ENCODE measurements at regions not wholly inside any gene's neighbourhood (a gene's known extent, or its start where the extent isn't known, plus 50 kb on each side); places are given as distances from the start of the nearest gene placed in this dataset.
"Not testable (repeated sequence)": the region's sequence is repeated elsewhere in the genome, so short reads cannot be mapped to it uniquely, and the experiment has no call there.

DNA sequence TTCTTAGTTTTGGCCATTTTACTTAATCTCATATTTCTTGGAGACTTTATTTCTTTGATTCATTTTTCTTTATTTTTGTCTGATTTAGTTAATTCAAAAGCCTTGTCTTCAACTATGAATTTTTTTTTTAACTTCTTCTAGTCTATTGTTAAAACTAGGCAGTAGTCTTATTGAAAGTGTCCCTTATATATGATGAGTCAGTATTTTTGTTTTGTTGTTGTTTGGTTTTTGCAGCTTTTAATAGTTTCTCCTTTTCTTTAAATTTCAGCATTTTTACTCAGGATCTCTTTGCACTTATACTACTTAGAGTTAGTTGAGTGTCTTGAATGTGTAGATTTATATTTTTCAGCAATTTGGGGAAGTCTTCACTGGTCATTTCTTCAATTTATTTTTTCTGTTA lies 758.5 kb upstream of the CDH8 start:
- no peak for DNase-seq (ENCODE audit: low read depth)

DNA sequence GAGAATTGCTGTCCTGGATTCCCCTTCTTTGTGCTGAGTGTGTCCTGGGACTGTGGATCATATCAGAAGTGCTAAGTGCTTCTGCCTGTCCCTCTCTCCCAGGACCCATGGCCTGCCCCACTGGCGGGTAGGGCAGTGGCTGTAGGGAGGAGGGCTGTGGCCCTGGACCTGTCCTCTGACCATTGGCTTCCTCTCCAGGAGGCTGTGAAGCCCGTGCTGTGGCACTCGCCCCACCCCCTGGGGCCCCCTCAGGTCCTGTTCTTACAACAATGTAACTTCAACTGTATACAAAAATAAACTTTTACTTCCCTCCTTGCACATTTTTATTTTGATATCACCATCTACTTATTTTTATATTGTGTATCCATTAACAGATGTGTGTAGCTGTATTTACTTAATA lies 743.8 kb upstream of the CDH8 start:
- DNase-seq (ENCODE audit: low read depth), result not testable (repeated sequence)

DNA sequence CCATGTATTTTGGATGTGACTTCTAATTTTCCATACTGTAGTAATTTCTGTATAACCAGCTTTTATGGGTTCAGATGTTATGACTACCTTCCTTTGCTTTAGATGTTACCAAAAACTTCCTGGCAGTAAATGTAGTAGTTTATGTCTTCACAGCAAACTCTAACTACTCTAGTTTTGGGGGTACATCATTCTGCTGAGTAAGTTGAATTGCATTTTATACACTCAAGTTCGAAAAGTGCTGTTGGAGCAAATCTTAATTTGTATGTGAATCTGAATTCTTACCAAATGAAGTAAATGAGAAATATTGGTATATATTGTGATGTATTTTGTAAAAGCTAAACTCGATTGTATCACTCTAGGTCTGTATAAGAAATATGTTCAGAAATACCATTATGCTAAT lies 728.3 kb upstream of the CDH8 start:
- no peak for DNase-seq (ENCODE audit: low read depth)

DNA sequence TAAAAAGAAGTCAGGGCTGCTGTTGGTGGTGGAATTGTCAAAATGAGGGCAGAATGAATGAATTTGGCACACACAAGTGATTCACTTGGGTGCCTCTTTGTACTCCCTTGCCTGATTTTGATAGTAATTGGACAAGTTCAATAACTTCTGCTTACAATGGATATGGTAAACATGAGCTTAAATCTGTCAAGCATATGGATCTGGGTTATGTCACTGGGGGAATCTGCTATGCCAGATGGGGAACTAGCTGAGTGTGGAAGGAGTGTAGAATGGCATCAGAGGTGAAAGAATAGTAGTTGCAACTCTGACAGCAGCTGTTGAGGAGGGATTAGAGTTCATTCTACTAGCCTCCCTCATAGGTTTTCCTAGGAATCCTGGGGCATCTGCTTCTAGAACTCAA lies 724.2 kb upstream of the CDH8 start:
- DNase-seq (ENCODE audit: low read depth), result no peak

DNA sequence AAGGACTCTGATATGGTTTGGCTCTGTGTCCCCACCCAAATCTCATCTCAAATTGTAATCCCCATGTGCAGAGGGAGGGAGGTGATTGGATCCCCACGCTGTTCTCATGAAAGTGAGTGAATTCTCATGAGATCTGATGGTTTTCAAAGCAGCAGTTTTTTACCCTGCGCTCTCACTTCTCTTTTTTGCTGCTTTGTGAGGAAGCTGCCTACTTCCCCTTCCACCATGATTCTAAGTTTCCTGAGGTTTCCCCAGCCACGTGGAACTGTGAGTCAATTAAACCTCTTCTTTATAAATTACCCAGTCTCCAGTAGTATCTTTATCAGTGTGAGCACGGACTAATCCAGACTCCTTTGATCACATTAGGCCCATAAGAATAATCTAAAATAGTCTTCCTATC lies 719.7 kb upstream of the CDH8 start:
- DNase-seq (ENCODE audit: low read depth), result no peak

DNA sequence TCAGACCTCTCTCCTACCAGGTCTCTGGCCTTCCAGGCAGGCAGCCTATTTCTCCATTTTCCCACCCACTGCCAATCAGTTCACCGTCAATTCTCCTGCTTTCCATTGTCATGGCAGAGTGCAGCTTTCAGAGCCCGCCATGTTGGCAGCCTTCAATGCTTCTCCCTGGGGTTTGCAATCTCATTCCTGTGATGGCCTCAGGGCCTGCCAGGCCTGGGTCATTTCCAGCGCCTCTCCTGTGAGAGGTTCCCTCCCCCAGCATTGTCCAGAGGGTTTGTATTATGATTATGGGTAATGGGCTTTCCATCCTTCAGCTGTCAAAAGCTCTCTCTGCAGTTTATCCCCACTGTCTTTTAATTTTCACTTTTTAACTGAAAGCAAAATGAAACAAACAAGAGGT lies 716.6 kb upstream of the CDH8 start:
- DNase-seq (ENCODE audit: low read depth), result no peak

DNA sequence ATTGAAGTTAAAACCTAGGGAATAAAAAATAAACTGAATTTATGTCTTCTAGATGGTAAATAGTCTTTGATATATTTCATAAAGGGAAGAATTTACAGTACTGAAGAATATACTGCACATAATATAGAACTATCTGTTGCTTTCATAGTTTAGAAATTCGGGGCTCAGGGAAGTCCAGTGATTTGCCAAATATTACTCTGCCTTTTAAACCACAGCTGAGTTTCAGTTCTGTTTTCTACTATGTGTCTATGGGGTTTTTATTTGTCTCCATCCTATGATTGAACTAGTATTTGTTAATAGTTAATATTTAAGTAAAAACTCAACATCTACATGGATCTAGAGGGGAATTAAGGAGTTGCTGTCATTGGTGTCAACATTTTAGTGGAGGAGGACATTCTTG lies 715.0 kb upstream of the CDH8 start:
- no peak for DNase-seq (ENCODE audit: low read depth)

DNA sequence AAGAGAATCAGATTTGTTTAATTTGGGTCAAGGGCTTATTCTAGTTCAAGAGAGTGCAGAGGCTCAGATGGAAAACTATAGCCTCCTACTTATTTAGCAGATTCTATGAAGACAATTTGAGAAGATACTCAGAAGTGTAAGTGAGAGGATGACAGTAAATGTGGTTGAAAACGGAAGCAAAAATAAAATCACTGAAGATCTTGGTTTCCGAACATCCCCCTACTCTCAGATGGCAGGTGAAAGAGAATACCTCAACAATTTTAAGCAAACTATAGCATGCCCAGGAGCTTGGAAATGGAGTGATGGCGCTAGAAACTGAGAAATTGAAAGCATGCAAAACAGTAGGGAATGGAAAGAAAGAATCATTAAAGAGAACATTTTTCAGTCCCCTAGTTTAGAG lies 705.5 kb upstream of the CDH8 start:
- DNase-seq (ENCODE audit: low read depth), result no peak

DNA sequence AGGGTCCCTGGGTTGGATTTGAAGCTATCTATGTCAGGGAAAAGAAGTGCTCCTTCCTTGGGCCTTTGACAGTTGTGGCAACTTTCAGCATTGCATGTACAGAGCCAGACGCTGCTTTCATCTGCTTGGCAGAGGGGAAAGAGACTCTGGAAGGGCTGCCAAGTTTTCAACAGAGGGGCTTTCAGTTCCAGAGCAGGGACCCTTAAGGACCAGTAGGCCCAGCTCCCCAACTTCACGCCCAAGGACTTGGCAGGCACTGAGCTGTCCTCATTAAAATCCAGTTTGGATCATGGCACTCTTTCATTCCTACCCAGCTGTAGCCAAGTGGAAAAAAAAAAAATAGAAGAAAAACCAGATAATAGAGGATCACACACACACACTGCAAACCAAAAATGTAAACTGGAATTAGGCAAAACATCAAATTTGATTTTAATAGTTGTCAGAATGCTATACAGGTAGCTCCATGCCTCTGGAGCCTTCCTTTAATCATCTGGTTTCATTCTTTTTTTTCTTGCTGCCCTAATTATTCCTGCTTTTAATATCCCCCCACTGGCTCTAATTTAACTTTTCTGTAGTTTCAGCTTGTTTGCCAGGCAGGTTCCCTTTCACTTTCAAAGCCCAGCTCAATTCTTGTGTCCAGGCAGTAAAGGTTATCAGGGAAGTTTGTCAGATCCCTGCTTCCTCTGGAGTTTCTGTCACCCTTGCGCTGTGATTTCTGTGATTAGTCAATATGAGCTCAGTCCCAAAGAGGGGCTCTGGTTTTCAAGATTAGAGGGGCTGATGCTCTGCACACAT lies 702.6 kb upstream of the CDH8 start:
- DNase-seq (ENCODE audit: low read depth), result no peak

DNA sequence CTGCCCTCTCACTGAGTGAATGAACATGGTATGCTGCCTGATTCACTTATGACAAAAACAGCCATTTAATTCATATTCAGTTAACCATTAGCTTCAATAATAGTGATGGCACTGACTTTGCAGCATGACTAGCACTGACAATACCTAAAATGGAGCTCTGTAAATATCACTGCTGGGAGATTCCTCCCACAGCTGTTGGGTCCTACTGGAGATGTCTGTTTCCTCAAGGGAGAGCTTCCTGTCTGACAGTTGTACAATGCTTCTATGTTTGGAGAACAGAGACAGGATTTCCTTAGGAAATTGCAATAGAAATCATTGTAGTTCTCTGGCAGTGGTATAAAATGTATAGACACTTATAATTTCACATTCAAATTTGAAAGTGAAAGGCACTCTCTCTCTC lies 695.9 kb upstream of the CDH8 start:
- no peak for DNase-seq (ENCODE audit: low read depth)

DNA sequence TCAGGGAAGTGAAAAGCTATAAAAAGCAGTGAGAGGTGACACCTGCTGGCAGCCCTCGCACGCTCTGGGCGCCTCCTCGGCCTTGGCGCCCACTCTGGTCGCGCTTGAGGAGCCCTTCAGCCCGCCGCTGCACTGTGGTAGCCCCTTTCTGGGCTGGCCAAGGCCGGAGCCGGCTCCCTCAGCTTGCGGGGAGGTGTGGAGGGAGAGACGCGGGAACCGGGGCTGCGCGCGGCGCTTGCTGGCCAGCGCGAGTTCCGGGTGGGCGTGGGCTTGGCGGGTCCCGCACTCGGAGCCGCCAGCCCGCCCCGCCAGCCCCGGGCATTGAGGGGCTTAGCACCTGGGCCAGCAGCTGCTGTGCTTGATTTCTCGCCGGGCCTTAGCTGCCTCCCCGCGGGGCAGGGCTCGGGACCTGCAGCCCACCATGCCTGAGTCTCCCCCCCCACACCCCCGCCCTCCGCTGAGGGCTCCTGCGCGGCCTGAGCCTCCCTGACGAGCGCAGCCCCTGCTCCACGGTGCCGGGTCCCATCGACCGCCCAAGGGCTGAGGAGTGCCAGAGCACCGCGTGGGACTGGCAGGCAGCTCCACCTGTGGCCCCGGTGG lies 688.5 kb upstream of the CDH8 start:
- DNase-seq (ENCODE audit: low read depth), result not testable (repeated sequence)

DNA sequence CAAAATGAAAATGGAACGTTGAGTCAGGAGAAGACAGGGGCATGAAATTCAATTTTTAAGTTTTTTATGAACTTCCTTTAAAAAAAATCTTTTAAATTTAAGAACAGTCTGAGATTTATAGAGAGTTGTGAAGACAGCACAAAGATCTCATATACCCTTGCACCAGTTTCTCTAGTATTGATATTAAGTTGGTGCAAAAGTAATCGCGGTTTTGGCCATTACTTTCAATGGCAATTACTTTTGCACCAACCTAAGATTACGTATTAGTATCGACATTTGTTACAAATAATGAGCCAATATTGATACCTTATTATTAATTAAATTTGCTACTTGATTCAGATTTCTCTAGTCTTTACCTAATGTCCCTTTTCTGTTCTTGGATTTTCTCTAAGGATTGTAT lies 684.4 kb upstream of the CDH8 start:
- no peak for DNase-seq (ENCODE audit: low read depth)

DNA sequence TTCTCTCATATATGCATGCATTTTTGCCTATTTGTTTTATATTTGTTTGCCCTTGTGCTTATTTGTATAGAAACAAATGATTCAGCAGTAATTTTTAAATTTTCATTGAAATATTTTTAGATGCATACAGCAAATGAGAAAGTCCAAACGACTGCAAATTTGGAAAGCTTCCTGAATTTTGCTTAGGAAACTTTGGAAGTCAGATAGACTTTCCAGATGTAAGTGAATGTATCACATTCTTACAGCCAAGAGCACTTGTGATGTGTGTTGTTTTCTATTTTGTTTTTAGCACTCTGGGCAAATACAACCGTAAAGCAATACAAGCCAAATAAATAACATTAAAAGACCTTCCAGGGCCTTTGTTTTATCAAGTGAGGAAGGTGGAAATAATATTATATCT lies 680.8 kb upstream of the CDH8 start:
- DNase-seq (ENCODE audit: low read depth), result no peak

DNA sequence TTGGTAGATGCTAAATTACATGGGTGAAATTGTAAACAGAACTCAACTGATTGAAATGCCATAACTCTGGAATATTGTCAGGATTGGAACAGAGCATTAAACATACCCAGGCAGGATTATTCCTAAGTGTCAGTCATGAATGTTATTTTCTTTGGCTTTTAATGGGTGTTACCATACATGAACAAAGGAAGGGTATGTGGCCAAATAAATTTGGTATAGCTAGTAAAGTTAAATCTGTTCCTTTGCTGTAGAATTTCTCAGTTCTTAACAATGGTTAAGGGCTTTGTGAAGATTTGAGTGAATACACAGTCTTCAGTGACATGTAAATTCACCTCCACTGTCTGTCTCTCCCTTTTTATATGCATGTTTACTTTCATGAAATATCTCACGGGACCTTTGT lies 679.5 kb upstream of the CDH8 start:
- no peak for DNase-seq (ENCODE audit: low read depth)

DNA sequence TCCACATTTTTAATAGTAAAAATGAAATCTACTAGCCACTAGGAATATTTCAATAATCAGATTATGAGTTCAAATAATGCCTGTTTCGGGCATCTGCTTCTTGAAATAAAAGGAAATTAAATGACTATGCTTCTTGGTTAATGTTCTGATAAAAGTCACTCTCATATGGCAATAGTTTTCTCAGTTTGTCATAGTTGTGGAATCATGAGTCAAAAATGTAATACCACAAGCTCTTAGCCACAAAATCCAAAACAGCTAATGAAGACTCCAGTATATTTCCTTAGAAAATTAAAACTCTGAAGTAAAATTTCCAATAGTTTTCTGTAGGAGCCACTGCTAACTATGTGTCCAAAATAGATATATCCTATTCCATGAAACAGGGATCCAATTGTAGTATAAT lies 676.3 kb upstream of the CDH8 start:
- no peak for DNase-seq (ENCODE audit: low read depth)

DNA sequence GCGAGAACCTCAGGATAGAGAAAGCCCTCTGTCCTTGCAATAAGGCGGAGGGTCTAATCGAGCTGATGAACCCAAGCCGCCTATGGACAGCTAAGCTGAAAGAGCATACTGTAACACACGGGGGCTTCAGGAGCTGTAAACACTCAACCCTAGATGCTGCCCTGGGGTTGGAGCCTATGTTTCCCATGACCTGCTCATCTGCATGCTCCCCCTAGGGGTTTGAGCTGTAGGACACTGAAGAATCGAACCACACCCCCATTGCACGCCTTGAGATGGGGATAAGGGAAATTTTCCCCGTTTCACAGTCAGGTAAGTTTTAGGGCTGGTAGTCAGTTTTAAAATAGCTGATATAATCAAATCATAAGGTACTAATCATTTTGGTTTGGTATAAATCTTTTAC lies 675.6 kb upstream of the CDH8 start:
- DNase-seq (ENCODE audit: low read depth), result no peak

DNA sequence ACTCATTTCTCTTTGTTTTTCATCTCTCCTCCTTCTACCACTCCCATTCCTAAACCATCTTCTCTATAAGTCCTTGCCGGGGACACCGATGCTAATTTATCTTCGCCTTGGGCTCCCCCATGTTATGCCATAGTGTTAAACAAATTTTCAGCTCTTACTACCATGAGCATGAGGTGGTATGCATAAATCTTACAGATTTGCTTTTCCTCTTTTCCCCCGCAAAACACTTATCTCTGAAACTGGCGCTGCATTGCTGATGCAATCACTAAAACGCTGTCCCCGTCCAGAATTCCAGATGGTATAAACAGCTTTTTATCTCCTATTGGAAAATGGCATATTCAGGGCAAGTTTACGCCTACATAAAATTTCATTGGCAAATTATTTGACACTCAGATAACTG lies 673.6 kb upstream of the CDH8 start:
- DNase-seq (ENCODE audit: low read depth), result no peak

DNA sequence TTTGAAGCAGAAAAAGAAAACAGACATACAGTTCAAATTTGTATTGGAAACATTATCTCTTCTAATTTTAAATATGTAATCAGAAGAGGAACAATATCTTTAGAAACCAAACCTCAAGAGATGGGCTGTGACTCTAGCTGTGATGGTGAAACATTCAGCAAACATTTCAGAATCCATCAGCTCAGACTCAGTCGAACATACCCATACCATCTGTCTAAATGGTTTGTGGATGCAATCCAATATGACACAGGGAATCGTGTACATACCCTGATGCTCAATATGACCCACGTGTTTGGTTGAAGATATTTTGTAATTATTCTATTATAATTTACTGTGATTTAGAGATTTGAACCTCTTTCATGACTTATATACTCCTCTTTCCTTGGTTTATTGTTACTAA lies 665.2 kb upstream of the CDH8 start:
- no peak for DNase-seq (ENCODE audit: low read depth)

DNA sequence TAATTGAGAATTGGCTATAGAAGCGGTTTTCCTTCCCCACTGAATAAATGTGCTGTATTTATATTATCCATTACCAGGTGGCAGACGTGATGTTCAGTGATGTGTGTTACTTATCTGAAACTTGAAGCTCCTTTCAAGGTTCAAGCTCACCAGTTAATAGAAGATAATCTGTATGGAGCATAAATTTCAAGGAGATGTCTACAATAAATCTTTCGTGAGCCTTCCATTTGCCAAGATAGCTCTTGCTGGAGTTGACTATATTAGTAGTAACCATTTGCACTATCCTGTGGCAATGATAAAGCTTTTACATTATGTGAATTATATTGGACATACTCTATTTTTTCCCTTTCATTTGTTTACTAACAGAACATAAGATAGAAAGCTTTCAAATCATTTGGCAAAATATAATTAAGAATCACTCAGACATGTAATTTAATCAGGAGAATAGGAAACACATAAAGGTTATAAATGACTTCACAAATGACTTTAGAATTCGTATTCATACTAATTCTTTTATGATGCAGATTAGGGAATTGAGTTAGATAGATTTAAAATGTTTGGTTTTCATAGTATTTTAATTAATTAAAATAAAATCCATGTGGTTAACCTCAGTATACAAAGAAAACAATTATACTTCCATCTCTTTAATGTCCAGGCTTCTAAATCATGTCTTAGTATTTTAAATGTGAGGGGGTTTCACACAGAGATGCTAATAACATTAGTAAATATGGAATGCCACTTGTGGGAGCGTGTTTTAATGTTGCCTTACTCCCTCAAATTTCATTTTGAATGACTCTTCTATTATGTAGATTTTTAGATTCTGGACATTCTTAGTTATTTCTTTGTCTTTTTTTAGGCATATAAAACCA lies 664.4 kb upstream of the CDH8 start:
- no peak for DNase-seq (ENCODE audit: low read depth)

DNA sequence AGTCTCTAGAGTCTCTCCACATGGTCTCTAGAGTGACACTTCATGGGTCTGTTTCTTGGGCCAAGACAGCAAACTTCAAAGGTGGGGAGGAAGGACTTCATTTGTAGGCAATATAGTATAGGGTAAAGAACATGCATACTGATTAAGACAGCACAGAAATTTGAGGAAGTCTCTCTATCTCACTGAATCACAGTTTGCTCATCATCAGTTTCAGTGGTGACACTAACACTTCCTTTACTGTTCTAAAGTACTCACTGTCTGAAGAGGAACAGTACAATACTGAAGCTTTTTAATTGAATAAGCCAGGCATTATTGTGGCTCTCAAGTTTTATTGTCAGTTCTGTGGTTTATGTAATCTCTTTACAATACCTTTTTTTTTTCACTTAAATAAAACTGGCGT lies 656.4 kb upstream of the CDH8 start:
- no peak for DNase-seq (ENCODE audit: low read depth)

DNA sequence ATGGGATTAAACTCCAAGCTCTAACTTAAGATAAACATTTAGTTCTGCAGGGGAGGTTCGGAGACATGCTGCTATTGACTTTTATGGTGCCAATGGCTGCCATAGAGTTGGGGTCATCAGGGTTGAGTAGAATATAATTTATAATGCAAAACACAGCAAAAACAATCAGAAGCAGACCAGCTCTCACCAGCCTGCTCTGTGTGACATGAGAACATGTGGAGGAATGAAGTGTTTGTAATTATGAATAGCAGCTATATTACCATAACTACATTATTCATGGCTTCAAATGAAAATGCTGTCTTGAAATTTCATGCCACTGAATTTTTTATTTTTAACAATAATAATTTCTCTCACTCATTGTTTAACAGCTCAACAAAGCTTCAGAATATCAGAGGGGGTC lies 645.6 kb upstream of the CDH8 start:
- no peak for DNase-seq (ENCODE audit: low read depth)

DNA sequence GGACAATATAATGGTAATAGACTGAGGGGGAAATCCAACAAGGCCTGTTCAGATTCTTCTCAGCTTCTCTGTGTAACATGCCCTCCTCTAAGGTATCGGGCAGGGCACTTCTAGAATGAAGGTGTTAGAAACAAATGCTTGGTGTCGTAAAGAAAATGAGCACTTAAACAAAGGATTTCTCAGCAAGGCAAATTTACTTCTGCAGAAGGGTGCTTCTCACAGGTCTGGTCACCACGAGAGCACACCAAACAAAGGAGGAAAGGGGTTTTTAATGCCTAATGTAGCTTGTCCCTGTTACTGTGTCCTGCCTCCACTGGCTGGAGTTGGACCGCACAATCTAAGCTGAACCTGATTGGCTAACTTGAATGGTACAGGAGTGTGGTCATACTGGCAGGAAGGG lies 642.6 kb upstream of the CDH8 start:
- DNase-seq (ENCODE audit: low read depth), result no peak

DNA sequence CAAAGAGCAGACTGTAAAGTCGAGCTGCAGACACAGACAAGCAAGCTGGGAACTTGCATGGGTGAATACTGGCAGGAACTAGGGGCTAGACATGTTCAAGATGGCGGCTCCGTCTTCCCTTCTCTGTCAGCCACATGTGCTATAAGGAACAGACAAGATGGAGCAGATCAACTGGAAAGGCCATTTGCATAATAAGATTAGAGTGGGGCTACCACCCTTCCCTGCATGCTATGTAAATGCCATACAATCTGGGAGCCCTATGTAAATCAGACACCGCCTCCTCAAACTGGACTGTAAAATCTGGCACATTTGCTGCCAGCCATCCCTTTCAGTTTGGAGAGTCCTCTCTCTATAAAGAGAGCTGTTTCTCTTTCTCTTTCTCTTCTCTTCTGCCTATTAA lies 640.1 kb upstream of the CDH8 start:
- DNase-seq (ENCODE audit: low read depth), result no peak

Data from renal cortical epithelial cell (primary cell).